A549 (cell line): ENCODE measurements at regions not wholly inside any gene's neighbourhood (a gene's known extent, or its start where the extent isn't known, plus 50 kb on each side); places are given as distances from the start of the nearest gene placed in this dataset.

Experiments used
- ATAC-seq, 2 experiments: fragments of 200-7000 bp in 1 of 2; fragments of >200 bp in 1 of 2; cut with Nextera tagmentation in 1 of 2; cut with Tn5 transposase in 1 of 2; 3 replicates each; pipeline versions ENCODE4 v1.8.0 to v1.9.1; 2018 to 2020; ENCODE audit warnings: mild to moderate bottlenecking in 1 of 2, moderate library complexity in 1 of 2
- CTCF ChIA-PET: fragments of 300-600 bp; sonication (Branson Sonifier 250); formaldehyde crosslinking; extraction: SDS; loops from one replicate; lab custom pipeline; 2021; ENCODE audit warnings: antibody characterized with exemption, inconsistent platforms; lab: Yijun Ruan, JAX
- POLR2A ChIA-PET: fragments of 350-600 bp; formaldehyde crosslinking; extraction: SDS; loops from one replicate; lab custom pipeline; 2021; ENCODE audit warnings: antibody characterized with exemption, inconsistent platforms; lab: Yijun Ruan, JAX
- DNase-seq, 2 experiments: peaks; one replicate each; pipeline versions ENCODE4 v3.0.0 to v3.0.0-alpha.2; 2011 to 2016; ENCODE audit warnings: low read depth in 1 of 2, low spot score in 1 of 2
- FAIRE-seq: peaks from 2 replicates; lab custom pipeline; 2011; peaks lifted over from hg19 to GRCh38; lab: Jason Lieb, UNC
- H3K27ac ChIP-seq, 2 experiments: fragments of >200 bp; sonication (Bioruptor Twin); formaldehyde crosslinking; 3 replicates each; pipeline ENCODE4 v1.5.1; 2016 to 2017
- H3K4me1 ChIP-seq: fragments of >200 bp; sonication (Bioruptor Twin); formaldehyde crosslinking; 3 replicates; pipeline ENCODE4 v1.6.1; 2016
- H3K4me2 ChIP-seq: fragments of >200 bp; sonication (Bioruptor Twin); formaldehyde crosslinking; 3 replicates; pipeline ENCODE4 v1.6.1; 2016
- H3K4me3 ChIP-seq: fragments of >200 bp; sonication (Bioruptor Twin); formaldehyde crosslinking; 3 replicates; pipeline ENCODE4 v1.5.1; 2016
- H3K9me3 ChIP-seq: fragments of >200 bp; sonication (Bioruptor Twin); formaldehyde crosslinking; 3 replicates; pipeline ENCODE4 v1.6.1; 2016
- BCL3 ChIP-seq: fragments of >200 bp; sonication (Bioruptor Twin); formaldehyde crosslinking; IDR thresholded peaks from 3 replicates; pipeline ENCODE4 v1.6.1; 2016
- CBX8 ChIP-seq: fragments of 200-600 bp; sonication (generic); IDR thresholded peaks from 2 replicates; pipeline ENCODE4 v1.6.1; 2016
- EHF ChIP-seq: fragments of 250-450 bp; sonication (Bioruptor Pico); IDR thresholded peaks from 2 replicates; pipeline ENCODE4 v1.5.0; 2020; ENCODE audit warnings: mild to moderate bottlenecking
- EHMT2 ChIP-seq: fragments of 200-600 bp; sonication (generic); IDR thresholded peaks from 2 replicates; pipeline ENCODE4 v1.6.1; 2016; ENCODE audit warnings: antibody characterized with exemption, low read depth, mild to moderate bottlenecking, moderate library complexity
- EP300 ChIP-seq, 2 experiments: fragments of >200 bp; sonication (Bioruptor Twin); formaldehyde crosslinking; IDR thresholded peaks; 2 replicates in 1 of 2; 3 replicates in 1 of 2; pipeline ENCODE4 v1.6.1; 2016 to 2017
- ESRRA ChIP-seq: fragments of 150-350 bp; IDR thresholded peaks from 2 replicates; pipeline ENCODE4 v1.6.1; 2014; ENCODE audit warnings: mild to moderate bottlenecking, low read length, borderline replicate concordance
- FOSB ChIP-seq: fragments of 250-450 bp; sonication (Bioruptor Pico); IDR thresholded peaks from 2 replicates; pipeline ENCODE4 v1.5.0; 2020; ENCODE audit warnings: mild to moderate bottlenecking, moderate library complexity
- FOXS1 ChIP-seq: fragments of 250-450 bp; sonication (Bioruptor Pico); IDR thresholded peaks from 2 replicates; pipeline ENCODE4 v1.5.0; 2020; ENCODE audit warnings: mild to moderate bottlenecking, moderate library complexity
- HDAC2 ChIP-seq: fragments of 200-600 bp; sonication (generic); IDR thresholded peaks from 2 replicates; pipeline ENCODE4 v1.6.1; 2016
- HOXA7 ChIP-seq: fragments of 250-450 bp; sonication (Bioruptor Pico); IDR thresholded peaks from 2 replicates; pipeline ENCODE4 v1.5.0; 2020; ENCODE audit warnings: mild to moderate bottlenecking, moderate library complexity
- HOXB5 ChIP-seq: fragments of 250-450 bp; sonication (Bioruptor Pico); IDR thresholded peaks from 2 replicates; pipeline ENCODE4 v1.5.0; 2020; ENCODE audit warnings: mild to moderate bottlenecking, moderate library complexity
- JUN ChIP-seq, 2 experiments: fragments of >200 bp; sonication (Bioruptor Twin); formaldehyde crosslinking; IDR thresholded peaks; 2 replicates in 1 of 2; 3 replicates in 1 of 2; pipeline ENCODE4 v1.6.1; 2016 to 2017
- KDM1A ChIP-seq: fragments of 200-600 bp; sonication (generic); IDR thresholded peaks from 2 replicates; pipeline ENCODE4 v1.6.1; 2016; ENCODE audit warnings: low read depth, mild to moderate bottlenecking
- MAFK ChIP-seq: fragments of 450-650 bp; IDR thresholded peaks from 2 replicates; pipeline ENCODE4 v1.6.1; 2014; ENCODE audit not compliant: partially characterized antibody
- MAX ChIP-seq: IDR thresholded peaks from 2 replicates; pipeline ENCODE4 v1.6.1; 2012
- MAZ ChIP-seq: fragments of 150-350 bp; IDR thresholded peaks from 2 replicates; pipeline ENCODE4 v1.6.1; 2014; ENCODE audit warnings: antibody characterized with exemption, low read depth, low read length, borderline replicate concordance
- NFE2L2 ChIP-seq: fragments of 150-350 bp; conservative IDR thresholded peaks from 2 replicates; pipeline ENCODE4 v1.6.1; 2014; ENCODE audit warnings: low read length
- NR3C1 ChIP-seq: fragments of >200 bp; sonication (Bioruptor Twin); formaldehyde crosslinking; IDR thresholded peaks from 3 replicates; pipeline ENCODE4 v1.6.1; 2017
- RAD21 ChIP-seq, 2 experiments: fragments of >200 bp in 1 of 2; sonication (Bioruptor Twin) in 1 of 2; formaldehyde crosslinking in 1 of 2; IDR thresholded peaks in 1 of 2; conservative IDR thresholded peaks in 1 of 2; 2 replicates in 1 of 2; 3 replicates in 1 of 2; pipeline ENCODE4 v1.6.1; 2012 to 2018; ENCODE audit warnings: inconsistent platforms in 1 of 2
- RCOR1 ChIP-seq: fragments of 150-350 bp; IDR thresholded peaks from 2 replicates; pipeline ENCODE4 v1.6.1; 2014; ENCODE audit warnings: antibody characterized with exemption, low read length, low read depth
- RNF2 ChIP-seq: fragments of 200-600 bp; sonication (generic); IDR thresholded peaks from 2 replicates; pipeline ENCODE4 v1.6.1; 2016; ENCODE audit warnings: low read depth, mild to moderate bottlenecking, antibody characterized with exemption, moderate library complexity, borderline replicate concordance
- SREBF2 ChIP-seq: fragments of 450-650 bp; IDR thresholded peaks from 2 replicates; pipeline ENCODE4 v1.6.1; 2014; ENCODE audit warnings: mild to moderate bottlenecking, moderate library complexity
- TFCP2L1 ChIP-seq: fragments of 250-450 bp; sonication (Bioruptor Pico); IDR thresholded peaks from 2 replicates; pipeline ENCODE4 v1.5.0; 2021; ENCODE audit warnings: mild to moderate bottlenecking
- WGBS: methylation state at CpG from one replicate; pipeline ENCODE4 v1.1.6; 2017; ENCODE audit errors: missing lambda C conversion rate; 5-methylcytosine and 5-hydroxymethylcytosine counted together
- TF ChIP-seq, protein P1 (sequence below): fragments of >200 bp; sonication (Bioruptor Twin); formaldehyde crosslinking; IDR thresholded peaks from 3 replicates; pipeline ENCODE4 v1.5.1; 2016
- TF ChIP-seq, protein P2 (sequence below): IDR thresholded peaks from 2 replicates; pipeline ENCODE4 v1.6.1; 2012; ENCODE audit warnings: low read depth, borderline replicate concordance

- no peak for TF ChIP-seq BCL3
Observed at GRCh38 chr10:64501807-64502206, 980.6 kb downstream of the REEP3 start (continued).

DNA sequence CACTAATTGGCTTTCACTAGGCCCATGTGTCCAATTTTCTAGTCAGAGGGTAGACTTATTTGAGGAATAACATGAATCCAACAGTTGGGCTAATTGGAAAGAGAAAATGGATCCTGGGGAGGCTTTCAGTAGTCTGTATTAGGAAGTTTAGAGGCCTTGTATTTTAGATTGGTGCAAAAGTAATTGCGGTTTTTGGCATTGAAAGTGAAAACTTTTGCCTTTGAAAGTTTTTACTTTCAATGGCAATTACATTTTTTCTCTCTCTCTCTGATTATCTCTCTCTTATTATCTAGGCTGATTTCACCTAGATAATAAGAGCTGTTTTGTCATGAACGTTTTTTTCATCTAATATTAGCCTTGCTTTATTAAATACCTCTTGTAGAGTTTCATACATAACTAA, 981.7 kb downstream of the REEP3 start:
- TF ChIP-seq RAD21 (conservative IDR thresholded peaks at IDR 0.05 in 1 of 2, IDR thresholded peaks at IDR 0.05 in 1 of 2) (no peak), EHF (CRISPR knock-in tag) (no peak), RCOR1 (no peak), BCL3 (no peak), MAX (no peak)
- DNase-seq (no peak), ATAC-seq (no peak), FAIRE-seq (no peak)
- 4% methylated on average over 2 of the region's 2 CpGs for WGBS
- Histone ChIP-seq H3K4me1 (no peaks in the 10 kb centered on the region), H3K4me3 (no peak overlapping the region), H3K27ac (no peak overlapping the region), H3K9me3 (no peaks in the 10 kb centered on the region), H3K4me2 (no peak overlapping the region)
- ChIA-PET POLR2A (no interaction called here), CTCF (no interaction called here)

DNA sequence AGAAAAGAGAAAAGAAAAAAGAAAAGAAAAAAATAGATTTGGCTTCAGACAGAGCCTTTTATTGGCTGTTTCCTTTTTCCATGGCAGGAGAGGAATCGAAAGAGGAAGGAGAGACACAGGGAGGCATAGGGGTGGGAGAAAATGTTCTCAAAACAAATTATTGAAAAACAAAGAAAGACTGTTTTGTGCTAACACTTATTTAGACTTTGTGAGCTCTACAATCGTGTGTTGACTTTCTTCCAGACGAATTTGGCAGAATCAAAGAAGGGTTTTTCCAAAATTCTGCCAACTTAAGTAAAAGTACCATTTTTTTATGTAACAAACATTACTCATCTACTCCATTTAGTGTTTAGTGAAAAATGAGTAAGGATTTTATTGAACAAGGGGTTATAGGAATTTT, 982.2 kb downstream of the REEP3 start:
- Histone ChIP-seq H3K27ac (no peak overlapping the region), H3K4me3 (no peak overlapping the region), H3K9me3 (no peaks in the 10 kb centered on the region), H3K4me2 (no peak overlapping the region), H3K4me1 (no peaks in the 10 kb centered on the region)
- DNase-seq (no peak), FAIRE-seq (no peak), ATAC-seq (no peak)
- ChIA-PET CTCF (no interaction called here), POLR2A (no interaction called here)
- TF ChIP-seq, protein P1, sequence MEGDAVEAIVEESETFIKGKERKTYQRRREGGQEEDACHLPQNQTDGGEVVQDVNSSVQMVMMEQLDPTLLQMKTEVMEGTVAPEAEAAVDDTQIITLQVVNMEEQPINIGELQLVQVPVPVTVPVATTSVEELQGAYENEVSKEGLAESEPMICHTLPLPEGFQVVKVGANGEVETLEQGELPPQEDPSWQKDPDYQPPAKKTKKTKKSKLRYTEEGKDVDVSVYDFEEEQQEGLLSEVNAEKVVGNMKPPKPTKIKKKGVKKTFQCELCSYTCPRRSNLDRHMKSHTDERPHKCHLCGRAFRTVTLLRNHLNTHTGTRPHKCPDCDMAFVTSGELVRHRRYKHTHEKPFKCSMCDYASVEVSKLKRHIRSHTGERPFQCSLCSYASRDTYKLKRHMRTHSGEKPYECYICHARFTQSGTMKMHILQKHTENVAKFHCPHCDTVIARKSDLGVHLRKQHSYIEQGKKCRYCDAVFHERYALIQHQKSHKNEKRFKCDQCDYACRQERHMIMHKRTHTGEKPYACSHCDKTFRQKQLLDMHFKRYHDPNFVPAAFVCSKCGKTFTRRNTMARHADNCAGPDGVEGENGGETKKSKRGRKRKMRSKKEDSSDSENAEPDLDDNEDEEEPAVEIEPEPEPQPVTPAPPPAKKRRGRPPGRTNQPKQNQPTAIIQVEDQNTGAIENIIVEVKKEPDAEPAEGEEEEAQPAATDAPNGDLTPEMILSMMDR: no peak
- TF ChIP-seq FOSB (CRISPR knock-in tag): no peak
- TF ChIP-seq EHMT2: no peak
- TF ChIP-seq EP300 (IDR thresholded peaks at IDR 0.05): no peak
- no peak for TF ChIP-seq KDM1A
- no peak for TF ChIP-seq NR3C1
- no peak for TF ChIP-seq RNF2
- no peak for TF ChIP-seq HOXA7 (CRISPR knock-in tag)
- TF ChIP-seq, protein P2, sequence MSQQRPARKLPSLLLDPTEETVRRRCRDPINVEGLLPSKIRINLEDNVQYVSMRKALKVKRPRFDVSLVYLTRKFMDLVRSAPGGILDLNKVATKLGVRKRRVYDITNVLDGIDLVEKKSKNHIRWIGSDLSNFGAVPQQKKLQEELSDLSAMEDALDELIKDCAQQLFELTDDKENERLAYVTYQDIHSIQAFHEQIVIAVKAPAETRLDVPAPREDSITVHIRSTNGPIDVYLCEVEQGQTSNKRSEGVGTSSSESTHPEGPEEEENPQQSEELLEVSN: no peak
- no peak for TF ChIP-seq MAX
- no peak for TF ChIP-seq JUN (IDR thresholded peaks at IDR 0.05)
- TF ChIP-seq MAZ: no peak
- 6% methylated on average over 3 of the region's 3 CpGs for WGBS

- Histone ChIP-seq H3K9me3 (no peaks in the 10 kb centered on the region), H3K27ac (no peak overlapping the region), H3K4me1 (no peaks in the 10 kb centered on the region), H3K4me2 (no peak overlapping the region), H3K4me3 (no peak overlapping the region)
- ChIA-PET CTCF (no interaction called here), POLR2A (no interaction called here)
- DNase-seq (no peak), ATAC-seq (no peak), FAIRE-seq (no peak)
- TF ChIP-seq HOXB5 (CRISPR knock-in tag): no peak
- no peak for TF ChIP-seq ESRRA
- TF ChIP-seq SREBF2: no peak
- no peak for TF ChIP-seq TFCP2L1
- TF ChIP-seq HDAC2: no peak
- TF ChIP-seq MAFK: no peak
- no peak for TF ChIP-seq FOXS1 (CRISPR knock-in tag)
- no peak for TF ChIP-seq HOXA7 (CRISPR knock-in tag)
- TF ChIP-seq, protein P1: no peak
- TF ChIP-seq NFE2L2: no peak
- TF ChIP-seq CBX8: no peak
- 0% methylated on average over 1 of the region's 1 CpG for WGBS
Observed at GRCh38 chr10:64505501-64505900, 984.3 kb downstream of the REEP3 start.
